Testis (tissue), 2 donors: ENCODE measurements at regions not wholly inside any gene's neighbourhood (a gene's known extent, or its start where the extent isn't known, plus 50 kb on each side); places are given as distances from the start of the nearest gene placed in this dataset.

Experiments used
- DNase-seq: peaks from one replicate; pipeline ENCODE4 v3.0.0-alpha.2; 2019
- H3K27ac ChIP-seq, 2 donors: fragments of 200-600 bp; sonication (generic); one replicate each; pipeline ENCODE4 v1.5.1; 2019
- H3K27me3 ChIP-seq: fragments of 200-600 bp; sonication (generic); one replicate; pipeline ENCODE4 v1.5.1; 2019
- H3K36me3 ChIP-seq: fragments of 200-600 bp; sonication (generic); one replicate; pipeline ENCODE4 v1.5.1; 2017; ENCODE audit warnings: low read depth; ENCODE audit errors: missing control alignments
- H3K4me1 ChIP-seq: fragments of 200-600 bp; sonication (generic); one replicate; pipeline ENCODE4 v1.5.1; 2019
- H3K4me3 ChIP-seq, 2 donors: fragments of 200-600 bp; sonication (generic); one replicate each; pipeline ENCODE4 v1.5.1; 2017 to 2019
- H3K9me3 ChIP-seq: fragments of 200-600 bp; sonication (generic); one replicate; pipeline ENCODE4 v1.5.1; 2017
- POLR2A ChIP-seq: fragments of 450-650 bp; IDR thresholded peaks from one replicate; pipeline ENCODE4 v1.6.1; 2017; ENCODE audit warnings: antibody characterized with exemption, mild to moderate bottlenecking, moderate library complexity
- WGBS, 2 donors: methylation state at CpG; one replicate each; pipeline ENCODE4 v1.1.5; 2018; 5-methylcytosine and 5-hydroxymethylcytosine counted together
- intact Hi-C: fragments of 100-400 bp; cut with DNase I; formaldehyde crosslinking; loops from one replicate; pipeline ENCODE4 v1.15.1; 2023; ENCODE audit warnings: low total_unique reads
- TF ChIP-seq, protein P1 (sequence below), 3 experiments: fragments of 450-650 bp in 2 of 3; fragments of 200-600 bp in 1 of 3; sonication (generic) in 1 of 3; IDR thresholded peaks; one replicate each; pipeline ENCODE4 v1.5.1; 2016 to 2019; ENCODE audit warnings: antibody characterized with exemption in 3 of 3, mild to moderate bottlenecking in 2 of 3, moderate library complexity in 1 of 3

GRCh38 chr4:4639370-4639769, 97.5 kb upstream of the STX18 start:
- no peaks in the 10 kb centered on the region for H3K36me3 ChIP-seq
- H3K4me3 ChIP-seq, result no peak overlapping the region
- H3K27ac ChIP-seq, result no peak overlapping the region
- H3K27me3 ChIP-seq, result no peaks in the 10 kb centered on the region
- H3K9me3 ChIP-seq, result no peaks in the 10 kb centered on the region
- intact Hi-C loops, result no loop called here
- no peak for TF ChIP-seq POLR2A
- TF ChIP-seq, protein P1, sequence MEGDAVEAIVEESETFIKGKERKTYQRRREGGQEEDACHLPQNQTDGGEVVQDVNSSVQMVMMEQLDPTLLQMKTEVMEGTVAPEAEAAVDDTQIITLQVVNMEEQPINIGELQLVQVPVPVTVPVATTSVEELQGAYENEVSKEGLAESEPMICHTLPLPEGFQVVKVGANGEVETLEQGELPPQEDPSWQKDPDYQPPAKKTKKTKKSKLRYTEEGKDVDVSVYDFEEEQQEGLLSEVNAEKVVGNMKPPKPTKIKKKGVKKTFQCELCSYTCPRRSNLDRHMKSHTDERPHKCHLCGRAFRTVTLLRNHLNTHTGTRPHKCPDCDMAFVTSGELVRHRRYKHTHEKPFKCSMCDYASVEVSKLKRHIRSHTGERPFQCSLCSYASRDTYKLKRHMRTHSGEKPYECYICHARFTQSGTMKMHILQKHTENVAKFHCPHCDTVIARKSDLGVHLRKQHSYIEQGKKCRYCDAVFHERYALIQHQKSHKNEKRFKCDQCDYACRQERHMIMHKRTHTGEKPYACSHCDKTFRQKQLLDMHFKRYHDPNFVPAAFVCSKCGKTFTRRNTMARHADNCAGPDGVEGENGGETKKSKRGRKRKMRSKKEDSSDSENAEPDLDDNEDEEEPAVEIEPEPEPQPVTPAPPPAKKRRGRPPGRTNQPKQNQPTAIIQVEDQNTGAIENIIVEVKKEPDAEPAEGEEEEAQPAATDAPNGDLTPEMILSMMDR (IDR thresholded peaks at IDR 0.05), result no peak
- no peaks in the 10 kb centered on the region for H3K4me1 ChIP-seq
- WGBS, 2 donors, result 71 to 86% methylated on average over 3 of the region's 3 CpGs
- DNase-seq, result no peak

GRCh38 chr4:4637710-4638109, 95.9 kb upstream of the STX18 start:
- no peaks in the 10 kb centered on the region for H3K36me3 ChIP-seq
- no peak overlapping the region for H3K27ac ChIP-seq
- 85 to 96% methylated on average over 5 of the region's 5 CpGs for WGBS, 2 donors
- no peak overlapping the region for H3K4me3 ChIP-seq
- H3K9me3 ChIP-seq, result no peaks in the 10 kb centered on the region
- no peaks in the 10 kb centered on the region for H3K27me3 ChIP-seq
- intact Hi-C loops, result no loop called here
- TF ChIP-seq POLR2A, result no peak
- TF ChIP-seq, protein P1 (IDR thresholded peaks at IDR 0.05), result no peak
- DNase-seq, result no peak
- no peaks in the 10 kb centered on the region for H3K4me1 ChIP-seq

DNA sequence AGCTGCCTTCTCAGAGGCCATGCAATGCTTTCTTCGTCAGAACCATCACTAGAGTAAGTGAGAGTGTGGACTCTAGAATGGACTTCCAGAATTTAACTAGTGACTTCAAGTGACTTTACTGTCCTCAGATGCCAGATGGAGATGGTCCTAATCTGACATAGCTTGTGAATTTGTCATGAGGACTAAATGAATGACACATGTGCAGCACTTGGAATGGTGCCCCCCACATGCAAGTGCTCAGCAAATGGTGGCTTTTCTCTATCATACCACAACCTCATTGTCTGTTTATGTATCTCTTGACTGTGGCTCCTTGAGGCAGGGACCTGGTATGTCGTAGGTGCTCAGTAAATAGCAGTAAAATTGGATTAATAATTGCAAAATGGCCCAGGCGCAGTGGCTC, 91.6 kb upstream of the STX18 start:
- intact Hi-C loops, result no loop called here
- no peak for DNase-seq
- Histone ChIP-seq H3K9me3 (no peaks in the 10 kb centered on the region), H3K36me3 (no peaks in the 10 kb centered on the region), H3K27ac (no peak overlapping the region), H3K4me1 (no peaks in the 10 kb centered on the region), H3K4me3 (no peak overlapping the region), H3K27me3 (no peaks in the 10 kb centered on the region)
- no peak for TF ChIP-seq POLR2A
- TF ChIP-seq, protein P1 (IDR thresholded peaks at IDR 0.05), result no peak
- 94 to 96% methylated on average over 3 of the region's 3 CpGs for WGBS, 2 donors

DNA sequence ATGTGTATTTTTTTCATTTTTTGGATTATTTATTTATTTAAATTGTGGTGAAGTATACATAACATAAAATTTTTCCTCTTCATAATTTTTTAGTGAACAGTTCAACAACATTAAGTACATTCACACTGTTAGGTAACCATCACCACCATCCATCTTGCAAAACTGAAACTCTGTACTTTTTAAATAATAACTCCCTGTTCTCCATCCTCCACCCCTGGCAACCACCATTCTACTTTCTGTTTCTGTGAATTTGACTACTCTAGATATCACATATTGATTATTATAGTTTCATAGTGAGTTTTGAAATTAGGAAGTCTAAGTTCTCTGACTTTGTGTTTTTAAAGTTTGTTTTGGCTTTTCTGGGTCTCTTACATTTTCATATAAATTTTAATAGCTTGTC, 89.3 kb upstream of the STX18 start:
- intact Hi-C loops, result no loop called here
- TF ChIP-seq, protein P1 (IDR thresholded peaks at IDR 0.05), result no peak
- TF ChIP-seq POLR2A, result no peak

GRCh38 chr4:4627906-4628305, 86.1 kb upstream of the STX18 start:
- no peak overlapping the region for H3K27ac ChIP-seq
- intact Hi-C loops, result no loop called here

More for the DNA sequence above, 89.3 kb upstream of the STX18 start:
- DNase-seq, result no peak
- H3K4me3 ChIP-seq, result no peak overlapping the region
- H3K4me1 ChIP-seq, result no peaks in the 10 kb centered on the region
- no peaks in the 10 kb centered on the region for H3K27me3 ChIP-seq
- no peak overlapping the region for H3K27ac ChIP-seq
- H3K9me3 ChIP-seq, result no peaks in the 10 kb centered on the region
- H3K36me3 ChIP-seq, result no peaks in the 10 kb centered on the region

More at GRCh38 chr4:4627906-4628305, 86.1 kb upstream of the STX18 start:
- Histone ChIP-seq H3K4me3 (no peak overlapping the region), H3K36me3 (no peaks in the 10 kb centered on the region), H3K27me3 (no peaks in the 10 kb centered on the region), H3K4me1 (no peaks in the 10 kb centered on the region), H3K9me3 (no peaks in the 10 kb centered on the region)
- no peak for TF ChIP-seq POLR2A
- TF ChIP-seq, protein P1 (IDR thresholded peaks at IDR 0.05), result no peak
- 87 to 90% methylated on average over 2 of the region's 2 CpGs for WGBS, 2 donors
- DNase-seq, result no peak
